ENCODE measurements at regions not wholly inside any gene's neighbourhood (a gene's known extent, or its start where the extent isn't known, plus 50 kb on each side); places are given as distances from the start of the nearest gene placed in this dataset.
A peak's percentile ranks its signal among the peaks of the same experiment; 100 is the strongest.
"Not testable (repeated sequence)": the region's sequence is repeated elsewhere in the genome, so short reads cannot be mapped to it uniquely, and the experiment has no call there.

DNA sequence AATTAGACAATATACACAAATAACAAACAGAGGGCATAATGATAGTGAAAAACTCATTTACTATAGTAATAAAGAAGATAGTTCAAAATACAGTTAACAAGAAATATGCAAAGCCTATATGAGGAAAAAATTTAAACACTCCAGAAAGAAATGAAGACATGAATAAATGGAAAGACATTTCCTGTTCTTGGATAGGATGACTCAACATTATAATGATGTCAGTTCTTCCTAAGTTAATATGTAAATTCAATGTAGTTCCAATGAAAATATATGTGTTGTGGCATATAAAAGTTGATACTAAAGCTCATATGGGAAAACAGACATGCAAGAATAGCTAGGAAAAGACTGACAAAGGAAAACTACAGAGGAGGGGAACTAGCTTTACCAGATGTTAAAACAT is 63.5 kb downstream of the SYT15B start:
- H2BK120ac ChIP-seq (ENCODE audit: low read depth, low read length); H3K4me3 ChIP-seq (ENCODE audit: insufficient read depth in 1 of 2, low read depth in 1 of 2, low read length in 2 of 2); H3K9me3 ChIP-seq (ENCODE audit: control insufficient read depth, low read length); H3K79me1 ChIP-seq (replicated peaks; ENCODE audit: low read length, poor library complexity, severe bottlenecking); H4K91ac ChIP-seq (ENCODE audit: low read length); H3K27ac ChIP-seq (ENCODE audit: low read length, poor library complexity, severe bottlenecking); H3K4me2 ChIP-seq (ENCODE audit: low read length, poor library complexity, severe bottlenecking); H3K4ac ChIP-seq (ENCODE audit: low read depth in 1 of 2, low read length in 2 of 2); H2BK15ac ChIP-seq (ENCODE audit: low read depth, poor library complexity, severe bottlenecking); H3K4me1 ChIP-seq (ENCODE audit: control insufficient read depth, insufficient read depth, low read depth, low read length); H2AFZ ChIP-seq (ENCODE audit: low read depth, low read length); H3K14ac ChIP-seq (ENCODE audit: low read length in 2 of 2); H3K23ac ChIP-seq (ENCODE audit: low read length in 2 of 2); H2BK12ac ChIP-seq (ENCODE audit: low read length in 2 of 2); H3K18ac ChIP-seq (ENCODE audit: low read depth in 1 of 2, low read length in 2 of 2); H3K27me3 ChIP-seq (ENCODE audit: control insufficient read depth in 1 of 2, insufficient read depth in 1 of 2, low read length in 2 of 2); H4K8ac ChIP-seq (ENCODE audit: low read length); H2BK5ac ChIP-seq (ENCODE audit: low read depth, low read length, poor library complexity, severe bottlenecking); H3K36me3 ChIP-seq (ENCODE audit: control insufficient read depth in 1 of 2, insufficient read depth in 2 of 2, low read depth in 1 of 2, low read length in 2 of 2); H2AK5ac ChIP-seq (ENCODE audit: low read length, severe bottlenecking); H3K9ac ChIP-seq (ENCODE audit: low read length): not testable (repeated sequence)
- peak; percentile 18 for DNase-seq

DNA sequence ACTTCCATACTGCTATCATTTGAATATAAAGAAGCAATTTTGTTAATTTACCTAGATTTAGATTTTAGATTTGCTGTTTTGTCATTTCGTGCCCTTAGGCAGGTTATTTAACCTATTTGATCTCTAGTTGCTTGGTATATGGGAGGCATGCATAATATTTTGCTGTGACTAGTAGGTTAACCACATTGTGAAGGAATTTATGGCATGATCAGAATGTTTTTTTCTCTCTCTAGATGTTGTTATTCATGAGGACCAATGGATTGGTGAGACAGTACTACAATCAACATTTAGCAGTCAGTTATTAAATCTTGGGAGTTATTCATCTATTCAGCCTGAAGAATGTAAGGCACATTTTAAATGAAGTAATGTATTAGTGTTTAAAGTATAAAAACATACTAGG is 67.2 kb downstream of the SYT15B start:
- not testable (repeated sequence) for H4K91ac ChIP-seq (ENCODE audit: low read length); H3K9ac ChIP-seq (ENCODE audit: low read length); H3K79me1 ChIP-seq (replicated peaks; ENCODE audit: low read length, poor library complexity, severe bottlenecking); H3K18ac ChIP-seq (ENCODE audit: low read depth in 1 of 2, low read length in 2 of 2); H2AFZ ChIP-seq (ENCODE audit: low read depth, low read length); H2BK12ac ChIP-seq (ENCODE audit: low read length in 2 of 2); H3K27ac ChIP-seq (ENCODE audit: low read length, poor library complexity, severe bottlenecking); H3K4ac ChIP-seq (ENCODE audit: low read depth in 1 of 2, low read length in 2 of 2); DNase-seq; H3K23ac ChIP-seq (ENCODE audit: low read length in 2 of 2); H3K14ac ChIP-seq (ENCODE audit: low read length in 2 of 2); H2BK5ac ChIP-seq (ENCODE audit: low read depth, low read length, poor library complexity, severe bottlenecking); H2BK15ac ChIP-seq (ENCODE audit: low read depth, poor library complexity, severe bottlenecking); H4K8ac ChIP-seq (ENCODE audit: low read length); H3K4me1 ChIP-seq (ENCODE audit: control insufficient read depth, insufficient read depth, low read depth, low read length); H3K9me3 ChIP-seq (ENCODE audit: control insufficient read depth, low read length); H3K4me3 ChIP-seq (ENCODE audit: insufficient read depth in 1 of 2, low read depth in 1 of 2, low read length in 2 of 2); H3K4me2 ChIP-seq (ENCODE audit: low read length, poor library complexity, severe bottlenecking); H2BK120ac ChIP-seq (ENCODE audit: low read depth, low read length); H3K36me3 ChIP-seq (ENCODE audit: control insufficient read depth in 1 of 2, insufficient read depth in 2 of 2, low read depth in 1 of 2, low read length in 2 of 2); H3K27me3 ChIP-seq (ENCODE audit: control insufficient read depth in 1 of 2, insufficient read depth in 1 of 2, low read length in 2 of 2); H2AK5ac ChIP-seq (ENCODE audit: low read length, severe bottlenecking)
- WGBS, result no CpG with 5 or more reads among the region's 1 CpG

DNA sequence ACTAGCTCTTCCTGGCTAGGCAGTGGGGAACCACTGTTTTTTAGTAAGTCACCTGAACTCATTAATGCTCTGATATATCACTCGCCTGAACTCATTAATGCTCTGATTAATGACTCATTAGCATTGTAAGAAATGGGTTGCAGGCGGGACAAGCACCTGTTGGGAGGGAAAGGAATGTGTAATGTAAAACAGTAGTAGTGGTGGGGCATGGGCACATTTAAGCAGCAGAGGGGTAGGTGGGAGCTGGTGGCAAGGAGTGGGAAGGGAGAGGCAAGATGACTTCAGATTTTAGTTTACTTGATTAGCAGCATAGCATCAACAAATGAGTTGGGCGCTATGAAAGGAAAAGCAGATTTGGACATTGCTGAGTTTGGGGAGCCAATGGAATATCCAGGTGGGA is 68.2 kb downstream of the SYT15B start:
- H3K36me3 ChIP-seq (ENCODE audit: control insufficient read depth in 1 of 2, insufficient read depth in 2 of 2, low read depth in 1 of 2, low read length in 2 of 2); H3K4me2 ChIP-seq (ENCODE audit: low read length, poor library complexity, severe bottlenecking); H3K9me3 ChIP-seq (ENCODE audit: control insufficient read depth, low read length); H3K4me3 ChIP-seq (ENCODE audit: insufficient read depth in 1 of 2, low read depth in 1 of 2, low read length in 2 of 2); H2AFZ ChIP-seq (ENCODE audit: low read depth, low read length); H3K9ac ChIP-seq (ENCODE audit: low read length); H3K18ac ChIP-seq (ENCODE audit: low read depth in 1 of 2, low read length in 2 of 2); H3K79me1 ChIP-seq (replicated peaks; ENCODE audit: low read length, poor library complexity, severe bottlenecking); H2BK120ac ChIP-seq (ENCODE audit: low read depth, low read length); H3K4ac ChIP-seq (ENCODE audit: low read depth in 1 of 2, low read length in 2 of 2); H2BK12ac ChIP-seq (ENCODE audit: low read length in 2 of 2); H2AK5ac ChIP-seq (ENCODE audit: low read length, severe bottlenecking); H3K23ac ChIP-seq (ENCODE audit: low read length in 2 of 2); H3K27ac ChIP-seq (ENCODE audit: low read length, poor library complexity, severe bottlenecking); DNase-seq; H4K91ac ChIP-seq (ENCODE audit: low read length); H3K4me1 ChIP-seq (ENCODE audit: control insufficient read depth, insufficient read depth, low read depth, low read length); H4K8ac ChIP-seq (ENCODE audit: low read length); H2BK5ac ChIP-seq (ENCODE audit: low read depth, low read length, poor library complexity, severe bottlenecking); H3K27me3 ChIP-seq (ENCODE audit: control insufficient read depth in 1 of 2, insufficient read depth in 1 of 2, low read length in 2 of 2); H3K14ac ChIP-seq (ENCODE audit: low read length in 2 of 2); H2BK15ac ChIP-seq (ENCODE audit: low read depth, poor library complexity, severe bottlenecking): not testable (repeated sequence)
- WGBS, result no CpG with 5 or more reads among the region's 3 CpGs

DNA sequence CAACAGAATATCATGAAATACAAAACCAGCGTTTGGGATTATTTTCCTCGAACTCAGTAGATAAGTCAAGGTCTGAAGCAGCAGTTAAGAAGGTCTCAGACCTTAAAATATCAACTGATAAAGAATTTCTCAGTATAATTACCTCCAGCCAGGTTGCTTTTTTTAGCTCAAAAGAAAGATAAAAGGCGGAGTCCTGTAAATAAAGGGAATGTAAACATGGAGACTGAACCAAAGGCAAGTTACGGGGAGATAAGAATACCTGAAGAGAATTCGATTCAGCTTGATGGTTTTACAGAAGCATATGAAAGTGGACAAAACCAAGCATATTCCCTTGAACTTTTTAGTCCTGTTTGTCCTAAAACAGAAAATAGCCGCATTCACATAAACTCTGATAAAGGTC is 73.1 kb downstream of the SYT15B start:
- H2BK15ac ChIP-seq (ENCODE audit: low read depth, poor library complexity, severe bottlenecking); H2BK12ac ChIP-seq (ENCODE audit: low read length in 2 of 2); H3K9ac ChIP-seq (ENCODE audit: low read length); H3K4me2 ChIP-seq (ENCODE audit: low read length, poor library complexity, severe bottlenecking); H2BK5ac ChIP-seq (ENCODE audit: low read depth, low read length, poor library complexity, severe bottlenecking); DNase-seq; H4K91ac ChIP-seq (ENCODE audit: low read length); H2AFZ ChIP-seq (ENCODE audit: low read depth, low read length); H3K4me3 ChIP-seq (ENCODE audit: insufficient read depth in 1 of 2, low read depth in 1 of 2, low read length in 2 of 2); H4K8ac ChIP-seq (ENCODE audit: low read length); H3K14ac ChIP-seq (ENCODE audit: low read length in 2 of 2); H3K27ac ChIP-seq (ENCODE audit: low read length, poor library complexity, severe bottlenecking); H3K27me3 ChIP-seq (ENCODE audit: control insufficient read depth in 1 of 2, insufficient read depth in 1 of 2, low read length in 2 of 2); H3K23ac ChIP-seq (ENCODE audit: low read length in 2 of 2); H3K9me3 ChIP-seq (ENCODE audit: control insufficient read depth, low read length); H2AK5ac ChIP-seq (ENCODE audit: low read length, severe bottlenecking); H3K36me3 ChIP-seq (ENCODE audit: control insufficient read depth in 1 of 2, insufficient read depth in 2 of 2, low read depth in 1 of 2, low read length in 2 of 2); H3K79me1 ChIP-seq (replicated peaks; ENCODE audit: low read length, poor library complexity, severe bottlenecking); H3K4ac ChIP-seq (ENCODE audit: low read depth in 1 of 2, low read length in 2 of 2); H3K4me1 ChIP-seq (ENCODE audit: control insufficient read depth, insufficient read depth, low read depth, low read length); H2BK120ac ChIP-seq (ENCODE audit: low read depth, low read length); H3K18ac ChIP-seq (ENCODE audit: low read depth in 1 of 2, low read length in 2 of 2): not testable (repeated sequence)
- WGBS, result no CpG with 5 or more reads among the region's 6 CpGs
